ENCODE measurements at regions not wholly inside any gene's neighbourhood (a gene's known extent, or its start where the extent isn't known, plus 50 kb on each side); places are given as distances from the start of the nearest gene placed in this dataset.

GRCh38 chr7:22025983-22026382 lies 80.3 kb upstream of the CDCA7L start:
- Mint-ChIP-seq H3K27ac (no peak overlapping the region), H3K27me3 (peaks cover 28% of the 10 kb centered on the region), H3K4me3 (no peak overlapping the region), H3K9me3 (no peaks in the 10 kb centered on the region), H3K4me1 (no peaks in the 10 kb centered on the region), H3K36me3 (no peaks in the 10 kb centered on the region)
- ATAC-seq: no peak

- H3K9me3 Mint-ChIP-seq: no peaks in the 10 kb centered on the region
- H3K4me1 Mint-ChIP-seq: no peaks in the 10 kb centered on the region
- peaks cover 28% of the 10 kb centered on the region for H3K27me3 Mint-ChIP-seq
- H3K4me3 Mint-ChIP-seq: no peak overlapping the region
- no peak for ATAC-seq
- H3K27ac Mint-ChIP-seq: no peak overlapping the region
- no peaks in the 10 kb centered on the region for H3K36me3 Mint-ChIP-seq
Measured at GRCh38 chr7:22025075-22025474, 79.4 kb upstream of the CDCA7L start.

- Mint-ChIP-seq H3K4me1 (no peaks in the 10 kb centered on the region), H3K4me3 (no peak overlapping the region), H3K9me3 (no peaks in the 10 kb centered on the region), H3K36me3 (no peaks in the 10 kb centered on the region), H3K27ac (no peak overlapping the region), H3K27me3 (peaks cover 14% of the 10 kb centered on the region)
- no peak for ATAC-seq
Measured at GRCh38 chr7:22019931-22020330, 74.2 kb upstream of the CDCA7L start.

GRCh38 chr7:22016507-22016906 lies 70.8 kb upstream of the CDCA7L start:
- H3K4me1 Mint-ChIP-seq: no peaks in the 10 kb centered on the region
- no peaks in the 10 kb centered on the region for H3K36me3 Mint-ChIP-seq
- no peaks in the 10 kb centered on the region for H3K9me3 Mint-ChIP-seq
- no peaks in the 10 kb centered on the region for H3K27me3 Mint-ChIP-seq
- peak; percentile 48 for ATAC-seq
- H3K27ac Mint-ChIP-seq: no peak overlapping the region
- no peak overlapping the region for H3K4me3 Mint-ChIP-seq

- H3K36me3 Mint-ChIP-seq: no peaks in the 10 kb centered on the region
- H3K9me3 Mint-ChIP-seq: no peaks in the 10 kb centered on the region
- H3K4me3 Mint-ChIP-seq: no peak overlapping the region
- H3K4me1 Mint-ChIP-seq: no peaks in the 10 kb centered on the region
- ATAC-seq: no peak
- no peak overlapping the region for H3K27ac Mint-ChIP-seq
- H3K27me3 Mint-ChIP-seq: peaks cover 10% of the 10 kb centered on the region
Measured at GRCh38 chr7:22013711-22014110, 68.0 kb upstream of the CDCA7L start.

- Mint-ChIP-seq H3K36me3 (no peaks in the 10 kb centered on the region), H3K4me3 (no peak overlapping the region), H3K27me3 (peaks cover 24% of the 10 kb centered on the region), H3K9me3 (no peaks in the 10 kb centered on the region), H3K4me1 (no peaks in the 10 kb centered on the region), H3K27ac (no peak overlapping the region)
- ATAC-seq: no peak
Measured at GRCh38 chr7:22008683-22009082, 63.0 kb upstream of the CDCA7L start.

GRCh38 chr7:22008087-22008486 lies 62.4 kb upstream of the CDCA7L start:
- peaks cover 24% of the 10 kb centered on the region for H3K27me3 Mint-ChIP-seq
- H3K4me3 Mint-ChIP-seq: no peak overlapping the region
- H3K27ac Mint-ChIP-seq: no peak overlapping the region
- no peaks in the 10 kb centered on the region for H3K9me3 Mint-ChIP-seq
- no peaks in the 10 kb centered on the region for H3K4me1 Mint-ChIP-seq
- no peaks in the 10 kb centered on the region for H3K36me3 Mint-ChIP-seq
- ATAC-seq: no peak

GRCh38 chr7:22005151-22005550 lies 59.5 kb upstream of the CDCA7L start:
- Mint-ChIP-seq H3K4me3 (no peak overlapping the region), H3K27ac (no peak overlapping the region), H3K9me3 (no peaks in the 10 kb centered on the region), H3K36me3 (no peaks in the 10 kb centered on the region), H3K27me3 (peaks cover 24% of the 10 kb centered on the region), H3K4me1 (no peaks in the 10 kb centered on the region)
- no peak for ATAC-seq

- no peaks in the 10 kb centered on the region for H3K4me1 Mint-ChIP-seq
- H3K36me3 Mint-ChIP-seq: no peaks in the 10 kb centered on the region
- H3K27ac Mint-ChIP-seq: no peak overlapping the region
- H3K9me3 Mint-ChIP-seq: no peaks in the 10 kb centered on the region
- H3K27me3 Mint-ChIP-seq: peaks cover 14% of the 10 kb centered on the region
- no peak for ATAC-seq
- no peak overlapping the region for H3K4me3 Mint-ChIP-seq
Measured at GRCh38 chr7:22002726-22003125, 57.0 kb upstream of the CDCA7L start.

GRCh38 chr7:22001345-22002004 lies 55.8 kb upstream of the CDCA7L start:
- Mint-ChIP-seq H3K27me3 (peaks cover 12% of the 10 kb centered on the region), H3K9me3 (no peaks in the 10 kb centered on the region), H3K27ac (no peak overlapping the region), H3K36me3 (no peaks in the 10 kb centered on the region), H3K4me3 (no peak overlapping the region), H3K4me1 (no peaks in the 10 kb centered on the region)
- peak; percentile 56 for ATAC-seq

GRCh38 chr7:21999896-22000295 lies 54.2 kb upstream of the CDCA7L start:
- Mint-ChIP-seq H3K36me3 (no peaks in the 10 kb centered on the region), H3K9me3 (no peaks in the 10 kb centered on the region), H3K4me3 (no peak overlapping the region), H3K27me3 (no peaks in the 10 kb centered on the region), H3K4me1 (no peaks in the 10 kb centered on the region), H3K27ac (no peak overlapping the region)
- ATAC-seq: no peak

GRCh38 chr7:21996641-21997040 lies 50.9 kb upstream of the CDCA7L start:
- Mint-ChIP-seq H3K4me1 (no peaks in the 10 kb centered on the region), H3K27me3 (no peaks in the 10 kb centered on the region), H3K36me3 (no peaks in the 10 kb centered on the region), H3K9me3 (no peaks in the 10 kb centered on the region), H3K27ac (no peak overlapping the region), H3K4me3 (no peak overlapping the region)
- ATAC-seq: no peak
